ENCODE measurements at regions not wholly inside any gene's neighbourhood (a gene's known extent, or its start where the extent isn't known, plus 50 kb on each side); places are given as distances from the start of the nearest gene placed in this dataset.
"Not testable (repeated sequence)": the region's sequence is repeated elsewhere in the genome, so short reads cannot be mapped to it uniquely, and the experiment has no call there.

- DNase-seq (ENCODE audit: low spot score), result no peak
These were observed 414.5 kb downstream of the BRD1 start for GRCh38 chr22:49413146-49413545.

GRCh38 chr22:49412236-49412635, 415.4 kb downstream of the BRD1 start:
- DNase-seq (ENCODE audit: low spot score), result no peak

- DNase-seq (ENCODE audit: low spot score), result no peak
These were observed 416.4 kb downstream of the BRD1 start for GRCh38 chr22:49411236-49411635.

GRCh38 chr22:49408102-49408836, 419.4 kb downstream of the BRD1 start:
- no peak for DNase-seq (ENCODE audit: low spot score)

- no peak for DNase-seq (ENCODE audit: low spot score)
These were observed 420.6 kb downstream of the BRD1 start for GRCh38 chr22:49406879-49407587.

- no peak for DNase-seq (ENCODE audit: low spot score)
These were observed 421.5 kb downstream of the BRD1 start for GRCh38 chr22:49406047-49406650.

- DNase-seq (ENCODE audit: low spot score), result no peak
These were observed 422.1 kb downstream of the BRD1 start for GRCh38 chr22:49405590-49405989.

GRCh38 chr22:49404576-49405241, 423.0 kb downstream of the BRD1 start:
- DNase-seq (ENCODE audit: low spot score), result no peak

GRCh38 chr22:49404020-49404419, 423.7 kb downstream of the BRD1 start:
- DNase-seq (ENCODE audit: low spot score), result no peak

GRCh38 chr22:49403102-49403501, 424.6 kb downstream of the BRD1 start:
- DNase-seq (ENCODE audit: low spot score), result no peak

GRCh38 chr22:49402169-49402568, 425.5 kb downstream of the BRD1 start:
- no peak for DNase-seq (ENCODE audit: low spot score)

- no peak for DNase-seq (ENCODE audit: low spot score)
These were observed 426.6 kb downstream of the BRD1 start for GRCh38 chr22:49400941-49401598.

- DNase-seq (ENCODE audit: low spot score), result no peak
These were observed 427.3 kb downstream of the BRD1 start for GRCh38 chr22:49400136-49400940.

- DNase-seq (ENCODE audit: low spot score), result no peak
These were observed 429.0 kb downstream of the BRD1 start for GRCh38 chr22:49398646-49399045.

- DNase-seq (ENCODE audit: low spot score), result no peak
These were observed 429.6 kb downstream of the BRD1 start for GRCh38 chr22:49398115-49398514.

- DNase-seq (ENCODE audit: low spot score), result no peak
These were observed 430.9 kb downstream of the BRD1 start for GRCh38 chr22:49396817-49397216.

- no peak for DNase-seq (ENCODE audit: low spot score)
These were observed 432.1 kb downstream of the BRD1 start for GRCh38 chr22:49395617-49396016.

- not testable (repeated sequence) for DNase-seq (ENCODE audit: low spot score)
These were observed 432.6 kb downstream of the BRD1 start for GRCh38 chr22:49395062-49395461.

GRCh38 chr22:49394116-49394785, 433.4 kb downstream of the BRD1 start:
- no peak for DNase-seq (ENCODE audit: low spot score)

GRCh38 chr22:49393526-49393925, 434.1 kb downstream of the BRD1 start:
- no peak for DNase-seq (ENCODE audit: low spot score)

Measured in AG08395 (cell line).